ENCODE measurements at regions not wholly inside any gene's neighbourhood (a gene's known extent, or its start where the extent isn't known, plus 50 kb on each side); places are given as distances from the start of the nearest gene placed in this dataset.

- no peak for TF ChIP-seq POLR2A (IDR thresholded peaks at IDR 0.05)
- TF ChIP-seq CTCF (IDR thresholded peaks at IDR 0.05), result no peak
These were observed 314.9 kb downstream of the USP25 start for GRCh38 chr21:16044676-16045075.
